Thoracic aorta (tissue), 2 donors: ENCODE measurements at regions not wholly inside any gene's neighbourhood (a gene's known extent, or its start where the extent isn't known, plus 50 kb on each side); places are given as distances from the start of the nearest gene placed in this dataset.

Experiments
- ATAC-seq: fragments of 150-250 bp; one replicate; pipeline ENCODE4 v1.8.0; 2017; ENCODE audit warnings: low read depth; ENCODE audit not compliant: insufficient number of reproducible peaks, low FRiP score
- DNase-seq: peaks from one replicate; pipeline ENCODE4 v3.0.0-alpha.2; 2020; ENCODE audit warnings: low spot score
- H3K27ac ChIP-seq, 2 donors: fragments of 200-600 bp; sonication (generic); 1 replicate in 1 of 2; 2 replicates in 1 of 2; pipeline ENCODE4 v1.5.1; 2016; ENCODE audit warnings: mild to moderate bottlenecking in 2 of 2, moderate library complexity in 2 of 2
- H3K27me3 ChIP-seq: fragments of 200-600 bp; sonication (generic); replicated peaks from 2 replicates; pipeline ENCODE4 v1.6.0; 2016; ENCODE audit warnings: mild to moderate bottlenecking; ENCODE audit not compliant: insufficient read depth
- H3K36me3 ChIP-seq: fragments of 200-600 bp; sonication (generic); one replicate; pipeline ENCODE4 v1.5.1; 2016
- H3K4me1 ChIP-seq, 2 donors: fragments of 200-600 bp; sonication (generic); 1 replicate in 1 of 2; 2 replicates in 1 of 2; pipeline versions ENCODE4 v1.5.1 to v1.6.0; 2016; ENCODE audit warnings: low read depth in 2 of 2, mild to moderate bottlenecking in 1 of 2; ENCODE audit not compliant: control insufficient read depth in 1 of 2
- H3K4me3 ChIP-seq: fragments of 200-600 bp; sonication (generic); 2 replicates; pipeline ENCODE4 v1.5.1; 2016; ENCODE audit warnings: mild to moderate bottlenecking
- H3K9me3 ChIP-seq: fragments of 200-600 bp; sonication (generic); 2 replicates; pipeline ENCODE4 v1.5.1; 2016
- TF ChIP-seq, protein P1 (sequence below): fragments of 200-600 bp; sonication (generic); IDR thresholded peaks from one replicate; pipeline ENCODE4 v1.5.1; 2019; ENCODE audit warnings: antibody characterized with exemption

DNA sequence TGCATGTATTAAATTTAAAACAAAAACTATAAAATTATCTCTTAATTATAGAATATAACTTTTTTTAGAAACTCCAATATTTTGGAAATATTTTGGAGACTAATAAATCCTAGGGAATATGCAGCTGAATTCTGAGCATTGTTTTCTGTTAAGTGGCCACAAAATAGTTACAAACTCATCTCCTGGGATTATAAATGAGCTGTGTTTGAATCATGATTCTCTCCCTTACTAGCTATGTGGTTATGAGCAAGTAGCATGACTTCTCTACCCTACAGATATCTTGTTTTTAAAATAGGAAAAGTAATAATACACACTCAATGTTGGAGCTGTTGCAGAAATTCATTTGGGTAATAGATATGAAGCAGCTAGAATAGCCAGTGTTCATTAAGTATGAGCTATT is 137.9 kb upstream of the ITGA4 start:
- Histone ChIP-seq H3K4me1 (no peaks in the 10 kb centered on the region), H3K9me3 (no peaks in the 10 kb centered on the region), H3K36me3 (no peaks in the 10 kb centered on the region), H3K27me3 (no peaks in the 10 kb centered on the region), H3K4me3 (no peak overlapping the region), H3K27ac (no peak overlapping the region)
- ATAC-seq (no peak), DNase-seq (no peak)
- TF ChIP-seq, protein P1, sequence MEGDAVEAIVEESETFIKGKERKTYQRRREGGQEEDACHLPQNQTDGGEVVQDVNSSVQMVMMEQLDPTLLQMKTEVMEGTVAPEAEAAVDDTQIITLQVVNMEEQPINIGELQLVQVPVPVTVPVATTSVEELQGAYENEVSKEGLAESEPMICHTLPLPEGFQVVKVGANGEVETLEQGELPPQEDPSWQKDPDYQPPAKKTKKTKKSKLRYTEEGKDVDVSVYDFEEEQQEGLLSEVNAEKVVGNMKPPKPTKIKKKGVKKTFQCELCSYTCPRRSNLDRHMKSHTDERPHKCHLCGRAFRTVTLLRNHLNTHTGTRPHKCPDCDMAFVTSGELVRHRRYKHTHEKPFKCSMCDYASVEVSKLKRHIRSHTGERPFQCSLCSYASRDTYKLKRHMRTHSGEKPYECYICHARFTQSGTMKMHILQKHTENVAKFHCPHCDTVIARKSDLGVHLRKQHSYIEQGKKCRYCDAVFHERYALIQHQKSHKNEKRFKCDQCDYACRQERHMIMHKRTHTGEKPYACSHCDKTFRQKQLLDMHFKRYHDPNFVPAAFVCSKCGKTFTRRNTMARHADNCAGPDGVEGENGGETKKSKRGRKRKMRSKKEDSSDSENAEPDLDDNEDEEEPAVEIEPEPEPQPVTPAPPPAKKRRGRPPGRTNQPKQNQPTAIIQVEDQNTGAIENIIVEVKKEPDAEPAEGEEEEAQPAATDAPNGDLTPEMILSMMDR = no peak

DNA sequence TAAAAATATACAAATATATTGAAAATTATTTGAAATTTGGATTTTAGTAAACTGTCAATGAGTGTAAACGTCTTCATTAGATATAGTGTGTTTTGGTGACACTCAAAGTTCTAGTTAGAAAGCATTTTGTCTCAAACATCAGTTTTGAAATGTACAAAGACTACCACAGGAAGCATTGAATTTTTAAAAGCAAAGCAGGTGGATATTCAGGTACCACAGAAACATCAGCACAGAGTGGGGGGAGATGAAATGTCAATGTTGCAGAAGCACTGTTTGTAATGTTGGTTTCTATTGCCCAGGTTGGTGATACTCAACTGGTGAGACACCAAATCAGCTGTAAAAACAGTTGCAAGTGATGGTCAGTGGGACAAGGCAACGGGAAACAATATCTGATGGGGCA is 136.5 kb upstream of the ITGA4 start:
- H3K27ac ChIP-seq = no peak overlapping the region
- no peaks in the 10 kb centered on the region for H3K9me3 ChIP-seq
- DNase-seq (no peak), ATAC-seq (no peak)
- H3K27me3 ChIP-seq = no peaks in the 10 kb centered on the region
- no peak overlapping the region for H3K4me3 ChIP-seq
- no peaks in the 10 kb centered on the region for H3K4me1 ChIP-seq
- TF ChIP-seq, protein P1 = no peak
- no peaks in the 10 kb centered on the region for H3K36me3 ChIP-seq

DNA sequence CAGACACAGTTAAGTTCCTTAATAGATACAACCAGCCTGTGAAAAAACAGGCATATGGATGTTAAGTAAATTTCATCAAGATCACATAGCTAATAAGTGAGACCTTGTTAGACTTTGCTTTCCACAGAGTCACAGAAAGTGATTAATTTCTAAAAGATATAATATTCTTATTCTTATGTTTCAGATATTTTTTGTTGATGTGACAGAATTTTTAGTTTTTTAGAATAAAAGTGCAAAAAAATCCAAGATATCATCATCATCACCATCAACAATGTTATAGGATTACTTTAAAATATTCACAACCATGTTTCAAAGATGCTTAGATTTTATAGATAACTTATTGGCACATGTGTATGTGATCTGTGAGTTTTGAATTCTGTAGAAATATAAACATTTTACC is 132.3 kb upstream of the ITGA4 start:
- ATAC-seq = no peak
- Histone ChIP-seq H3K27ac (no peak overlapping the region), H3K4me1 (no peaks in the 10 kb centered on the region), H3K9me3 (no peaks in the 10 kb centered on the region), H3K4me3 (no peak overlapping the region), H3K27me3 (no peaks in the 10 kb centered on the region), H3K36me3 (no peaks in the 10 kb centered on the region)
- TF ChIP-seq, protein P1 = no peak
- no peak for DNase-seq

DNA sequence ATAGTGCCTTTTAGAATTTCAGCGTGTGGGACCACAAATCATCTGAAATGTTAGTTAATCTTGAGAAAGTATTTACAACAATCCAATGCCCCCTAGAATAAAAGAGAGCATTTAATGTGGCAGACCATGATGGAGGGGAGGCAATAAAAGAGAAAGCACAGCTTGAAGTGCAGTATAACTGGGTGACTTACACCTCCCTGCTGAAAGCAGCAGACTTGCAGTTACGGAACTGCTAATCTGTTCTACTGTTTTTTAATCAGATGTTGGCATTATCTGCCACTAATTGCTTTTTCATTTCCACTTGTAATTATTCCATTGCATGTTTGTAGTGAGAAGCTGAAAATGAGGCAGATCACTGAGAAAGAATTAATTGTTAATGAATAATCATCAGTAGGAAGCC is 130.5 kb upstream of the ITGA4 start:
- no peak overlapping the region for H3K4me3 ChIP-seq
- no peaks in the 10 kb centered on the region for H3K27me3 ChIP-seq
- DNase-seq = no peak
- no peak overlapping the region for H3K27ac ChIP-seq
- ATAC-seq = no peak
- no peaks in the 10 kb centered on the region for H3K36me3 ChIP-seq
- H3K9me3 ChIP-seq = no peaks in the 10 kb centered on the region
- TF ChIP-seq, protein P1 = no peak
- H3K4me1 ChIP-seq = no peaks in the 10 kb centered on the region

DNA sequence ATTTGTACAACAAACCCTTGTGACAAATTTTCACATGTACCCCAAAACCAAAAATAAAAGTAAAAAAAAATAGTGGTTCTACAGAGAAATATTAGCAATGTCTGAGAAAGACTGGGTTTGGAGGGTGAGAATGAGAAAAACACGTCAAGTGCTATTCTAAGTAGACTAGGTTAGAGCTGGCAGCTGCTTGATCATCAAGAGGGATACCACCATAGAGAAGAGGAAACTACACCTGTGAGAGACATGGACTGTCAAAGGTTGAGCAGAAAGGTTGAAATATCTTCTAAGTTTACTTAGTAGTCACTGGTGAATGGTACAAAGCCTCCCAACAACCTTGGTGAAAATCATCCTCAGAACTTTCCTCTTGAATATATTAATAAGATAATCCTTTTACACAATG is 126.9 kb upstream of the ITGA4 start:
- DNase-seq (no peak), ATAC-seq (no peak)
- Histone ChIP-seq H3K27ac (no peak overlapping the region), H3K36me3 (no peaks in the 10 kb centered on the region), H3K4me1 (no peaks in the 10 kb centered on the region), H3K4me3 (no peak overlapping the region), H3K9me3 (no peaks in the 10 kb centered on the region), H3K27me3 (no peaks in the 10 kb centered on the region)
- TF ChIP-seq, protein P1 = no peak
